Stimulated activated CD4-positive, alpha-beta T cell treated with anti-CD3 and anti-CD28 coated beads, TNF-alpha, amount 100 ng/mL, for 24 hours (primary cell): ENCODE measurements at regions not wholly inside any gene's neighbourhood (a gene's known extent, or its start where the extent isn't known, plus 50 kb on each side); places are given as distances from the start of the nearest gene placed in this dataset.

Experiments
- DNase-seq, 3 experiments: peaks; one replicate each; pipeline ENCODE4 v3.0.0-alpha.2; 2020; ENCODE audit warnings: low read depth in 3 of 3

- DNase-seq = no peak
Observed at GRCh38 chr6:21648475-21649050, 55.0 kb downstream of the SOX4 start.

- DNase-seq = no peak
Observed at GRCh38 chr6:21653323-21653722, 59.8 kb downstream of the SOX4 start.

GRCh38 chr6:21653905-21654304 lies 60.4 kb downstream of the SOX4 start:
- no peak for DNase-seq

- DNase-seq = no peak
Observed at GRCh38 chr6:21654361-21654760, 60.8 kb downstream of the SOX4 start.

GRCh38 chr6:21663966-21664313 lies 70.4 kb downstream of the SOX4 start:
- no peak for DNase-seq

- DNase-seq = no peak
Observed at GRCh38 chr6:21664314-21665109, 71.0 kb downstream of the SOX4 start.

- no peak for DNase-seq
Observed at GRCh38 chr6:21665110-21665391, 71.5 kb downstream of the SOX4 start.

GRCh38 chr6:21665392-21666200 lies 72.0 kb downstream of the SOX4 start:
- DNase-seq = no peak

- no peak for DNase-seq
Observed at GRCh38 chr6:21666201-21666691, 72.7 kb downstream of the SOX4 start.

- DNase-seq = no peak
Observed at GRCh38 chr6:21666853-21667681, 73.5 kb downstream of the SOX4 start.

GRCh38 chr6:21668795-21669194 lies 75.2 kb downstream of the SOX4 start:
- DNase-seq = no peak

- no peak for DNase-seq
Observed at GRCh38 chr6:21676769-21677168, 83.2 kb downstream of the SOX4 start.

GRCh38 chr6:21678990-21679389 lies 85.4 kb downstream of the SOX4 start:
- DNase-seq = no peak

GRCh38 chr6:21679761-21680265 lies 86.3 kb downstream of the SOX4 start:
- DNase-seq = no peak

- DNase-seq = no peak
Observed at GRCh38 chr6:21680611-21681010, 87.1 kb downstream of the SOX4 start.

- no peak for DNase-seq
Observed at GRCh38 chr6:21690489-21690888, 96.9 kb downstream of the SOX4 start.

- no peak for DNase-seq
Observed at GRCh38 chr6:21691685-21692346, 98.3 kb downstream of the SOX4 start.

- DNase-seq = no peak
Observed at GRCh38 chr6:21692721-21693120, 99.2 kb downstream of the SOX4 start.

GRCh38 chr6:21694168-21694567 lies 100.6 kb downstream of the SOX4 start:
- no peak for DNase-seq

GRCh38 chr6:21707524-21708319 lies 114.2 kb downstream of the SOX4 start:
- no peak for DNase-seq

GRCh38 chr6:21708320-21708580 lies 114.7 kb downstream of the SOX4 start:
- no peak for DNase-seq
